IMR-90 (cell line): ENCODE measurements at regions not wholly inside any gene's neighbourhood (a gene's known extent, or its start where the extent isn't known, plus 50 kb on each side); places are given as distances from the start of the nearest gene placed in this dataset.

Experiments used
- ATAC-seq: fragments of 200-7000 bp; cut with Tn5 transposase; 2 replicates; pipeline ENCODE4 v1.9.1; 2020; ENCODE audit warnings: low read depth, mild to moderate bottlenecking, moderate library complexity
- BruUV-seq: library from RNA; stranded (reverse); fragments of 400-500 nt; replicated peaks from 2 replicates; lab custom pipeline; 2021; lab: Mats Ljungman, UMichigan
- CTCF ChIA-PET: fragments of 300-600 bp; formaldehyde crosslinking; extraction: SDS; loops from one replicate; lab custom pipeline; 2021; ENCODE audit warnings: antibody characterized with exemption; lab: Yijun Ruan, JAX
- POLR2A ChIA-PET: fragments of 300-600 bp; sonication (Branson Sonifier 250); formaldehyde crosslinking; loops from one replicate; lab custom pipeline; 2022; ENCODE audit warnings: antibody characterized with exemption; ENCODE audit not compliant: unreplicated experiment; lab: Charles Lee
- DNase-seq: peaks from one replicate; pipeline ENCODE4 v3.0.0; 2013
- H2AFZ ChIP-seq: replicated peaks from 2 replicates; pipeline ENCODE3; 2013; ENCODE audit warnings: low read length, mild to moderate bottlenecking; ENCODE audit not compliant: poor library complexity
- H2AK5ac ChIP-seq: 2 replicates; pipeline ENCODE4 v1.6.1; 2013; ENCODE audit warnings: low read depth, low read length, inconsistent platforms
- H2AK9ac ChIP-seq: replicated peaks from 2 replicates; pipeline ENCODE3; 2013; ENCODE audit warnings: mild to moderate bottlenecking, low read depth, low read length, moderate library complexity; ENCODE audit not compliant: poor library complexity
- H2BK120ac ChIP-seq: 2 replicates; pipeline ENCODE4 v1.6.1; 2013; ENCODE audit warnings: low read depth, low read length, inconsistent platforms
- H2BK15ac ChIP-seq: 3 replicates; pipeline ENCODE4 v1.6.1; 2013; ENCODE audit warnings: low read depth, low read length, inconsistent platforms
- H2BK20ac ChIP-seq: 2 replicates; pipeline ENCODE4 v1.6.1; 2013; ENCODE audit warnings: low read depth, mild to moderate bottlenecking, inconsistent platforms, low read length, moderate library complexity
- H2BK5ac ChIP-seq: 2 replicates; pipeline ENCODE4 v1.6.1; 2013; ENCODE audit warnings: mild to moderate bottlenecking, low read depth, low read length, inconsistent platforms; ENCODE audit not compliant: poor library complexity, severe bottlenecking
- H3K14ac ChIP-seq: replicated peaks from 2 replicates; pipeline ENCODE4 v1.6.1; 2013; ENCODE audit warnings: low read depth, low read length, inconsistent platforms
- H3K18ac ChIP-seq: 2 replicates; pipeline ENCODE4 v1.6.1; 2013; ENCODE audit warnings: low read depth, low read length, control low read depth
- H3K23ac ChIP-seq: 2 replicates; pipeline ENCODE4 v1.6.1; 2013; ENCODE audit warnings: low read depth, low read length, inconsistent platforms
- H3K27ac ChIP-seq: 2 replicates; pipeline ENCODE4 v1.5.1; 2013; ENCODE audit warnings: mild to moderate bottlenecking, control low read depth, low read length; ENCODE audit not compliant: insufficient read depth
- H3K27me3 ChIP-seq: 2 replicates; pipeline ENCODE4 v1.6.1; 2013; ENCODE audit warnings: low read length; ENCODE audit not compliant: control insufficient read depth, insufficient read depth
- H3K36me3 ChIP-seq: 2 replicates; pipeline ENCODE4 v1.6.1; 2013; ENCODE audit warnings: low read length, mixed read lengths; ENCODE audit not compliant: control insufficient read depth, insufficient read depth
- H3K4ac ChIP-seq: 2 replicates; pipeline ENCODE4 v1.6.1; 2013; ENCODE audit warnings: low read depth, low read length, inconsistent platforms
- H3K4me1 ChIP-seq: 2 replicates; pipeline ENCODE4 v1.6.1; 2013; ENCODE audit warnings: low read length, mixed read lengths; ENCODE audit not compliant: control insufficient read depth, insufficient read depth
- H3K4me2 ChIP-seq: 2 replicates; pipeline ENCODE4 v1.6.1; 2013; ENCODE audit warnings: low read depth, mild to moderate bottlenecking, control low read depth, low read length, moderate library complexity
- H3K4me3 ChIP-seq: 2 replicates; pipeline ENCODE4 v1.5.1; 2013; ENCODE audit warnings: low read depth, mild to moderate bottlenecking, control low read depth, low read length, moderate library complexity; ENCODE audit not compliant: insufficient read depth
- H3K56ac ChIP-seq: 2 replicates; pipeline ENCODE4 v1.6.1; 2013; ENCODE audit warnings: low read length, inconsistent platforms; ENCODE audit not compliant: insufficient read depth; ENCODE audit errors: extremely low read depth
- H3K79me1 ChIP-seq, 2 experiments: 2 replicates each; pipeline ENCODE4 v1.6.1; 2013; ENCODE audit warnings: low read length in 2 of 2, inconsistent platforms in 1 of 2, low read depth in 1 of 2
- H3K9ac ChIP-seq: 2 replicates; pipeline ENCODE4 v1.6.1; 2013; ENCODE audit warnings: low read depth, low read length, control low read depth
- H3K9me1 ChIP-seq: 2 replicates; pipeline ENCODE4 v1.6.1; 2013; ENCODE audit warnings: low read length, inconsistent platforms; ENCODE audit not compliant: insufficient read depth
- H3K9me3 ChIP-seq: 2 replicates; pipeline ENCODE4 v1.6.1; 2013; ENCODE audit warnings: low read length; ENCODE audit not compliant: control insufficient read depth, insufficient read depth
- H4K20me1 ChIP-seq: 2 replicates; pipeline ENCODE4 v1.6.1; 2013; ENCODE audit warnings: low read length, inconsistent platforms; ENCODE audit not compliant: insufficient read depth
- H4K5ac ChIP-seq: 2 replicates; pipeline ENCODE4 v1.6.1; 2013; ENCODE audit warnings: mild to moderate bottlenecking, low read depth, low read length, control low read depth
- H4K8ac ChIP-seq, 2 experiments: 2 replicates each; pipeline ENCODE4 v1.6.1; 2013; ENCODE audit warnings: low read depth in 2 of 2, low read length in 2 of 2, control low read depth in 1 of 2, inconsistent platforms in 1 of 2
- H4K91ac ChIP-seq: 2 replicates; pipeline ENCODE4 v1.6.1; 2013; ENCODE audit warnings: low read depth, low read length, inconsistent platforms; ENCODE audit not compliant: insufficient read depth
- BHLHE40 ChIP-seq: fragments of 150-350 bp; IDR thresholded peaks from 2 replicates; pipeline ENCODE4 v1.6.1; 2016; ENCODE audit warnings: mild to moderate bottlenecking, low read depth, low read length
- CEBPB ChIP-seq: IDR thresholded peaks from 2 replicates; pipeline ENCODE4 v1.6.1; 2012; ENCODE audit warnings: low read depth, low read length, improper control_type of control experiment
- CHD1 ChIP-seq: IDR thresholded peaks from 2 replicates; pipeline ENCODE4 v1.6.1; 2012; ENCODE audit warnings: low read depth, low read length, improper control_type of control experiment
- CTCF ChIP-seq: conservative IDR thresholded peaks from 2 replicates; pipeline ENCODE4 v1.5.1; 2012; ENCODE audit warnings: mild to moderate bottlenecking, low read depth, low read length, improper control_type of control experiment
- FOS ChIP-seq: fragments of 150-350 bp; IDR thresholded peaks from 2 replicates; pipeline ENCODE4 v1.6.1; 2016; ENCODE audit warnings: low read depth, low read length
- MAFK ChIP-seq: IDR thresholded peaks from 2 replicates; pipeline ENCODE4 v1.6.1; 2012; ENCODE audit warnings: low read depth, low read length, improper control_type of control experiment
- MAZ ChIP-seq: IDR thresholded peaks from 2 replicates; pipeline ENCODE4 v1.6.1; 2012; ENCODE audit warnings: low read depth, mild to moderate bottlenecking, low read length, improper control_type of control experiment, moderate library complexity, borderline replicate concordance
- MXI1 ChIP-seq: IDR thresholded peaks from 2 replicates; pipeline ENCODE4 v1.6.1; 2012; ENCODE audit warnings: low read depth, mild to moderate bottlenecking, low read length, moderate library complexity, borderline replicate concordance
- NFE2L2 ChIP-seq: fragments of 150-350 bp; IDR thresholded peaks from 2 replicates; pipeline ENCODE4 v1.6.1; 2016; ENCODE audit warnings: low read depth, mild to moderate bottlenecking, low read length
- POLR2A ChIP-seq: IDR thresholded peaks from 2 replicates; pipeline ENCODE4 v1.6.1; 2012; ENCODE audit warnings: mild to moderate bottlenecking, low read depth, low read length
- RAD21 ChIP-seq: IDR thresholded peaks from 2 replicates; pipeline ENCODE4 v1.6.1; 2012; ENCODE audit warnings: low read length, improper control_type of control experiment
- RCOR1 ChIP-seq: IDR thresholded peaks from 2 replicates; pipeline ENCODE4 v1.6.1; 2012; ENCODE audit warnings: mild to moderate bottlenecking, low read length, improper control_type of control experiment; ENCODE audit not compliant: insufficient replicate concordance
- RFX5 ChIP-seq: IDR thresholded peaks from 2 replicates; pipeline ENCODE4 v1.8.0; 2012; ENCODE audit warnings: low read depth, mild to moderate bottlenecking, low read length, moderate library complexity
- SMC3 ChIP-seq: fragments of 150-350 bp; IDR thresholded peaks from 2 replicates; pipeline ENCODE4 v1.6.1; 2016; ENCODE audit warnings: low read depth, mild to moderate bottlenecking, antibody characterized with exemption, low read length, moderate library complexity
- WGBS, 2 experiments: methylation state at CpG; one replicate each; pipeline versions ENCODE4 v1.1.5 to v1.1.7; 2013; ENCODE audit warnings: missing lambda C conversion rate in 2 of 2; ENCODE audit not compliant: insufficient read length in 1 of 2; ENCODE audit errors: extremely low coverage in 2 of 2; 5-methylcytosine and 5-hydroxymethylcytosine counted together
- dilution Hi-C: fragments of 300-500 bp; cut with HindIII; formaldehyde crosslinking; loops from one replicate; pipeline ENCODE4 v1.14.3; 2018; ENCODE audit warnings: low sequenced_read_pairs; ENCODE audit not compliant: unreplicated experiment
- in situ Hi-C: fragments of 300-500 bp; cut with MboI; formaldehyde crosslinking; loops from 3 replicates; pipeline ENCODE4 v1.14.3; 2019; ENCODE audit warnings: low sequenced_read_pairs, inconsistent platforms, mixed read lengths
- intact Hi-C: fragments of 100-400 bp; cut with micrococcal nuclease; formaldehyde crosslinking; loops from 2 replicates; pipeline ENCODE4 v1.10.0; 2022
- TF ChIP-seq, protein P1 (sequence below): fragments of 150-350 bp; IDR thresholded peaks from 2 replicates; pipeline ENCODE4 v1.6.1; 2016; ENCODE audit warnings: low read depth, mild to moderate bottlenecking, low read length, moderate library complexity, borderline replicate concordance
- TF ChIP-seq, protein P2 (sequence below): fragments of 150-350 bp; IDR thresholded peaks from 2 replicates; pipeline ENCODE4 v1.6.1; 2017; ENCODE audit warnings: mild to moderate bottlenecking, antibody characterized with exemption, low read length, low read depth

GRCh38 chr1:239178961-239179360 is 207.4 kb upstream of the CHRM3 start:
- Histone ChIP-seq H2AFZ (no peak overlapping the region), H2AK5ac (no peak overlapping the region), H2AK9ac (no peak overlapping the region), H3K4me2 (no peak overlapping the region), H3K4me1 (no peaks in the 10 kb centered on the region), H4K20me1 (no peaks in the 10 kb centered on the region), H2BK5ac (no peak overlapping the region), H3K14ac (no peak overlapping the region), H4K91ac (no peak overlapping the region), H2BK15ac (no peak overlapping the region), H3K27ac (no peak overlapping the region), H3K18ac (no peak overlapping the region), H3K79me1 (no peaks in the 10 kb centered on the region), H3K9me1 (no peaks in the 10 kb centered on the region), H3K36me3 (no peaks in the 10 kb centered on the region), H3K4ac (no peak overlapping the region), H3K9me3 (0 out of 2 replicates have a peak, but pooled peaks cover 2% of the 10 kb centered on the region), H4K5ac (no peak overlapping the region), H2BK120ac (no peak overlapping the region), H4K8ac (no peak overlapping the region), H3K9ac (no peak overlapping the region), H3K27me3 (no peaks in the 10 kb centered on the region), H2BK20ac (no peak overlapping the region), H3K23ac (no peak overlapping the region), H3K4me3 (no peak overlapping the region), H3K56ac (no peak overlapping the region)
- in situ Hi-C loops = no loop called here
- WGBS, 2 experiments = no CpG with 5 or more reads among the region's 3 CpGs
- dilution Hi-C loops = no loop called here
- no peak for TF ChIP-seq RFX5
- no peak for TF ChIP-seq BHLHE40
- TF ChIP-seq POLR2A = no peak
- TF ChIP-seq, protein P1, sequence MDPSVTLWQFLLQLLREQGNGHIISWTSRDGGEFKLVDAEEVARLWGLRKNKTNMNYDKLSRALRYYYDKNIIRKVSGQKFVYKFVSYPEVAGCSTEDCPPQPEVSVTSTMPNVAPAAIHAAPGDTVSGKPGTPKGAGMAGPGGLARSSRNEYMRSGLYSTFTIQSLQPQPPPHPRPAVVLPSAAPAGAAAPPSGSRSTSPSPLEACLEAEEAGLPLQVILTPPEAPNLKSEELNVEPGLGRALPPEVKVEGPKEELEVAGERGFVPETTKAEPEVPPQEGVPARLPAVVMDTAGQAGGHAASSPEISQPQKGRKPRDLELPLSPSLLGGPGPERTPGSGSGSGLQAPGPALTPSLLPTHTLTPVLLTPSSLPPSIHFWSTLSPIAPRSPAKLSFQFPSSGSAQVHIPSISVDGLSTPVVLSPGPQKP = no peak
- TF ChIP-seq, protein P2, sequence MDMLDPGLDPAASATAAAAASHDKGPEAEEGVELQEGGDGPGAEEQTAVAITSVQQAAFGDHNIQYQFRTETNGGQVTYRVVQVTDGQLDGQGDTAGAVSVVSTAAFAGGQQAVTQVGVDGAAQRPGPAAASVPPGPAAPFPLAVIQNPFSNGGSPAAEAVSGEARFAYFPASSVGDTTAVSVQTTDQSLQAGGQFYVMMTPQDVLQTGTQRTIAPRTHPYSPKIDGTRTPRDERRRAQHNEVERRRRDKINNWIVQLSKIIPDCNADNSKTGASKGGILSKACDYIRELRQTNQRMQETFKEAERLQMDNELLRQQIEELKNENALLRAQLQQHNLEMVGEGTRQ = no peak
- no peak for TF ChIP-seq MXI1
- no peak for TF ChIP-seq SMC3
- no peak for TF ChIP-seq FOS
- TF ChIP-seq MAZ = no peak
- TF ChIP-seq RAD21 = no peak
- TF ChIP-seq MAFK = no peak
- no peak for TF ChIP-seq NFE2L2
- TF ChIP-seq CEBPB = no peak
- TF ChIP-seq CTCF = no peak
- TF ChIP-seq RCOR1 = no peak
- no peak for TF ChIP-seq CHD1
- no peak for ATAC-seq
- DNase-seq = no peak
- CTCF ChIA-PET = no interaction called here
- intact Hi-C loops = no loop called here
- POLR2A ChIA-PET = no interaction called here
- BruUV-seq = no TSS peak
